Neuronal stem cell (in vitro differentiated cells): ENCODE measurements at regions not wholly inside any gene's neighbourhood (a gene's known extent, or its start where the extent isn't known, plus 50 kb on each side); places are given as distances from the start of the nearest gene placed in this dataset.

Experiments used
- DNase-seq: peaks from one replicate; pipeline ENCODE4 v3.0.0-alpha.2; 2013; ENCODE audit warnings: low spot score
- H2AFZ ChIP-seq: one replicate; pipeline ENCODE4 v1.6.1; 2013; ENCODE audit warnings: mild to moderate bottlenecking, low read length, inconsistent platforms
- H2AK5ac ChIP-seq: 2 replicates; pipeline ENCODE4 v1.6.1; 2013; ENCODE audit warnings: low read depth, mild to moderate bottlenecking, inconsistent platforms, low read length, moderate library complexity, mixed read lengths
- H2BK120ac ChIP-seq: 2 replicates; pipeline ENCODE4 v1.6.1; 2013; ENCODE audit warnings: low read depth, mild to moderate bottlenecking, inconsistent platforms, low read length, moderate library complexity, mixed read lengths
- H2BK12ac ChIP-seq: one replicate; pipeline ENCODE4 v1.6.1; 2013; ENCODE audit warnings: low read length, inconsistent platforms
- H2BK15ac ChIP-seq: 2 replicates; pipeline ENCODE4 v1.6.1; 2013; ENCODE audit warnings: mild to moderate bottlenecking, low read length, inconsistent platforms, mixed read lengths
- H2BK5ac ChIP-seq: one replicate; pipeline ENCODE4 v1.6.1; 2013; ENCODE audit warnings: inconsistent platforms, mild to moderate bottlenecking, low read length, moderate library complexity
- H3K14ac ChIP-seq: one replicate; pipeline ENCODE4 v1.6.1; 2013; ENCODE audit warnings: low read length, inconsistent platforms
- H3K18ac ChIP-seq: 2 replicates; pipeline ENCODE4 v1.6.1; 2013; ENCODE audit warnings: low read length, inconsistent platforms
- H3K23ac ChIP-seq: 2 replicates; pipeline ENCODE4 v1.6.1; 2013; ENCODE audit warnings: low read depth, mild to moderate bottlenecking, mixed read lengths, low read length, inconsistent platforms; ENCODE audit not compliant: poor library complexity
- H3K27ac ChIP-seq: replicated peaks from 3 replicates; pipeline ENCODE4 v1.5.1; 2013; ENCODE audit warnings: low read length, inconsistent platforms
- H3K27me3 ChIP-seq, 3 experiments: 2 replicates each; pipeline ENCODE4 v1.6.1; 2013; ENCODE audit warnings: low read length in 3 of 3, mild to moderate bottlenecking in 2 of 3, inconsistent platforms in 1 of 3, low read depth in 1 of 3, mixed read lengths in 1 of 3, moderate library complexity in 1 of 3; ENCODE audit not compliant: control insufficient read depth in 3 of 3, insufficient read depth in 3 of 3
- H3K36me3 ChIP-seq, 2 donors: replicated peaks in 1 of 2; 2 replicates each; pipeline ENCODE4 v1.6.1; 2013; ENCODE audit warnings: low read length in 2 of 2; ENCODE audit not compliant: control insufficient read depth in 2 of 2, insufficient read depth in 2 of 2
- H3K4ac ChIP-seq: 2 replicates; pipeline ENCODE4 v1.6.1; 2013; ENCODE audit warnings: inconsistent platforms, mild to moderate bottlenecking, low read length, moderate library complexity
- H3K4me1 ChIP-seq, 2 donors: 1 replicate in 1 of 2; 2 replicates in 1 of 2; pipeline ENCODE4 v1.6.1; 2013; ENCODE audit warnings: low read length in 2 of 2, low read depth in 1 of 2; ENCODE audit not compliant: control insufficient read depth in 2 of 2, insufficient read depth in 1 of 2
- H3K4me2 ChIP-seq: one replicate; pipeline ENCODE4 v1.6.1; 2013; ENCODE audit warnings: mild to moderate bottlenecking, low read length, inconsistent platforms; ENCODE audit not compliant: insufficient read depth, poor library complexity, severe bottlenecking
- H3K4me3 ChIP-seq, 2 donors: 2 replicates each; pipeline ENCODE4 v1.5.1; 2013; ENCODE audit warnings: low read length in 2 of 2, mild to moderate bottlenecking in 2 of 2, inconsistent platforms in 1 of 2, moderate library complexity in 1 of 2
- H3K79me1 ChIP-seq: one replicate; pipeline ENCODE4 v1.6.1; 2013; ENCODE audit warnings: low read depth, mild to moderate bottlenecking, inconsistent platforms, low read length, moderate library complexity
- H3K9ac ChIP-seq: one replicate; pipeline ENCODE4 v1.6.1; 2013; ENCODE audit warnings: mild to moderate bottlenecking, low read depth, low read length, inconsistent platforms; ENCODE audit not compliant: poor library complexity
- H3K9me3 ChIP-seq, 2 donors: replicated peaks in 1 of 2; 2 replicates each; pipeline versions ENCODE3 to v1.6.1; 2013; ENCODE audit warnings: low read length in 2 of 2, mild to moderate bottlenecking in 2 of 2, inconsistent platforms in 1 of 2, low read depth in 1 of 2, mixed read lengths in 1 of 2, moderate library complexity in 1 of 2; ENCODE audit not compliant: control insufficient read depth in 2 of 2, insufficient read depth in 1 of 2
- H4K8ac ChIP-seq: one replicate; pipeline ENCODE4 v1.6.1; 2013; ENCODE audit warnings: low read depth, mild to moderate bottlenecking, inconsistent platforms, low read length, moderate library complexity
- H4K91ac ChIP-seq: one replicate; pipeline ENCODE4 v1.6.1; 2013; ENCODE audit warnings: low read length, low read depth, mild to moderate bottlenecking, inconsistent platforms; ENCODE audit not compliant: poor library complexity
- WGBS, 2 donors: extraction: QIAGEN DNeasy Blood & Tissue Kit; methylation state at CpG; one replicate each; pipeline ENCODE4 v1.1.7; 2013; ENCODE audit warnings: missing lambda C conversion rate in 2 of 2, mixed read lengths in 1 of 2; ENCODE audit not compliant: insufficient read length in 2 of 2, insufficient replicate concordance in 1 of 2; ENCODE audit errors: extremely low coverage in 2 of 2; 5-methylcytosine and 5-hydroxymethylcytosine counted together

DNA sequence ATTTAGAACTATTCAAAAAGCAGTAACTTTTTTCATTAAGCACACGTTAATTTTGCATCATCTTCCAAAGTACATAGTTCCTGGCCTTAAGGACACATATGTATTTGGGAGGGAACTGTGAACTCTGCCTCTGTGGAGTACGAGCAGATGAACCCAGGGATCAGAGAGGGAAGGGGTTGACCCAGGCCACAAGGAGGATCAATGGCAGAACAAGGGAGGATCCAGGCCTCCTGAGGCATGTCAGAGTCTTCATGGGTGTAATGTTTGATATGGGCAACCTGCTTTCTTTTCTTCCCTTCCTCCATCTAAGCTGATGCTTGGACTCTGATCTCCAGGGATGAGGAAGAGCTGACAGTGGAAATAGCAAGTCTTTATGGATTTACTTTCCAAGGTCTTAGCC is 164.0 kb downstream of the SH2D4B start:
- H3K27ac ChIP-seq, result no peak overlapping the region
- H3K4ac ChIP-seq, result no peak overlapping the region
- H2BK12ac ChIP-seq, result no peak overlapping the region
- H3K4me3 ChIP-seq, result no peak overlapping the region
- no peaks in the 10 kb centered on the region for H3K36me3 ChIP-seq
- no peak overlapping the region for H2AK5ac ChIP-seq
- H2AFZ ChIP-seq, result no peak overlapping the region
- H3K9ac ChIP-seq, result no peak overlapping the region
- H3K4me1 ChIP-seq, result peaks cover 0 to 5% of the 10 kb centered on the region in 2 donors
- H3K27me3 ChIP-seq, result no peaks in the 10 kb centered on the region
- no peak overlapping the region for H3K14ac ChIP-seq
- no peak overlapping the region for H2BK15ac ChIP-seq
- no peak overlapping the region for H3K18ac ChIP-seq
- no peak overlapping the region for H4K91ac ChIP-seq
- H2BK120ac ChIP-seq, result no peak overlapping the region
- WGBS, 2 donors, result no CpG with 5 or more reads among the region's 2 CpGs
- no peak overlapping the region for H2BK5ac ChIP-seq
- no peak overlapping the region for H3K23ac ChIP-seq
- H3K79me1 ChIP-seq, result no peaks in the 10 kb centered on the region
- H3K9me3 ChIP-seq, result no peaks in the 10 kb centered on the region
- H4K8ac ChIP-seq, result no peak overlapping the region
- H3K4me2 ChIP-seq, result no peak overlapping the region
- DNase-seq, result no peak

GRCh38 chr10:80702143-80702542 is 164.4 kb downstream of the SH2D4B start:
- Histone ChIP-seq H3K4me3 (no peak overlapping the region), H3K9ac (no peak overlapping the region), H3K36me3 (no peaks in the 10 kb centered on the region), H2AK5ac (no peak overlapping the region), H3K4me2 (no peak overlapping the region), H3K27ac (no peak overlapping the region), H3K18ac (no peak overlapping the region), H4K91ac (no peak overlapping the region), H2BK12ac (no peak overlapping the region), H3K4me1 (peaks cover 0 to 5% of the 10 kb centered on the region in 2 donors), H4K8ac (no peak overlapping the region), H2AFZ (peak overlapping the region; percentile 7), H3K4ac (no peak overlapping the region), H2BK120ac (no peak overlapping the region), H3K79me1 (no peaks in the 10 kb centered on the region), H3K14ac (no peak overlapping the region), H3K27me3 (no peaks in the 10 kb centered on the region), H2BK5ac (no peak overlapping the region), H3K23ac (no peak overlapping the region), H3K9me3 (no peaks in the 10 kb centered on the region), H2BK15ac (no peak overlapping the region)
- DNase-seq, result no peak
- no CpG with 5 or more reads among the region's 6 CpGs for WGBS, 2 donors

- no peak overlapping the region for H3K18ac ChIP-seq
- no peak overlapping the region for H3K27ac ChIP-seq
- H3K4ac ChIP-seq, result no peak overlapping the region
- peaks cover 0 to 5% of the 10 kb centered on the region in 2 donors for H3K4me1 ChIP-seq
- H3K79me1 ChIP-seq, result no peaks in the 10 kb centered on the region
- H3K27me3 ChIP-seq, result no peaks in the 10 kb centered on the region
- H4K91ac ChIP-seq, result no peak overlapping the region
- H2AK5ac ChIP-seq, result no peak overlapping the region
- H2BK120ac ChIP-seq, result no peak overlapping the region
- H2BK12ac ChIP-seq, result no peak overlapping the region
- H2BK5ac ChIP-seq, result no peak overlapping the region
- no peak for DNase-seq
- no peaks in the 10 kb centered on the region for H3K36me3 ChIP-seq
- H4K8ac ChIP-seq, result no peak overlapping the region
- no peak overlapping the region for H3K4me3 ChIP-seq
- no peak overlapping the region for H2AFZ ChIP-seq
- H3K4me2 ChIP-seq, result no peak overlapping the region
- H3K9ac ChIP-seq, result no peak overlapping the region
- no peak overlapping the region for H2BK15ac ChIP-seq
- no peak overlapping the region for H3K14ac ChIP-seq
- H3K23ac ChIP-seq, result no peak overlapping the region
- H3K9me3 ChIP-seq, result no peaks in the 10 kb centered on the region
These were observed 168.2 kb downstream of the SH2D4B start for GRCh38 chr10:80705899-80706298.

DNA sequence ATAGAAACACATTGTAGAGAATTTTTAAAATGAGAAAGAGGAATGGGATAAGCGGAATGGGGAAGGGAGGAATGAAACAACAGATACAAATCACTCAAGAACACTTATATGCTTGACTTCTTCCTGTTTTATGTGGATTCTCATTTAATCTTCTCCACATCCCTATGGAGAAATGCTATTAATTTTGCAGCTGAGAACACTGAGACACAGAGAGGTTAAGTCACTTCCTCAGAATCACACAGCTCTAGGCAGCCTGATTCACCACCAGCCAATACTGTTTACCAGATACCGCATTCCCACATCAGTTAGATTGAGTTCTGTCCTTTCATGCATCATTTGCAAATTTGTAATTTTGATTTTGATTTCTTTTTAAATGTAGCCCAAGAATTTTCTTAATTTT is 170.5 kb downstream of the SH2D4B start:
- H2AFZ ChIP-seq, result no peak overlapping the region
- H3K27ac ChIP-seq, result no peak overlapping the region
- no peak overlapping the region for H3K4me3 ChIP-seq
- DNase-seq, result no peak
- no peak overlapping the region for H2BK12ac ChIP-seq
- no peaks in the 10 kb centered on the region for H3K9me3 ChIP-seq
- no peak overlapping the region for H2BK5ac ChIP-seq
- H3K4me2 ChIP-seq, result no peak overlapping the region
- no peaks in the 10 kb centered on the region for H3K36me3 ChIP-seq
- H3K9ac ChIP-seq, result no peak overlapping the region
- H3K18ac ChIP-seq, result no peak overlapping the region
- no peaks in the 10 kb centered on the region for H3K79me1 ChIP-seq
- no peak overlapping the region for H2AK5ac ChIP-seq
- no peak overlapping the region for H4K91ac ChIP-seq
- H2BK15ac ChIP-seq, result no peak overlapping the region
- H3K23ac ChIP-seq, result no peak overlapping the region
- 100% methylated on average over 1 of the region's 2 CpGs; no CpG with 5 or more reads in 1 of the 2 donors for WGBS, 2 donors
- H2BK120ac ChIP-seq, result no peak overlapping the region
- no peak overlapping the region for H3K14ac ChIP-seq
- H4K8ac ChIP-seq, result no peak overlapping the region
- no peak overlapping the region for H3K4ac ChIP-seq
- no peaks in the 10 kb centered on the region for H3K4me1 ChIP-seq
- no peaks in the 10 kb centered on the region for H3K27me3 ChIP-seq
